ENCODE measurements at regions not wholly inside any gene's neighbourhood (a gene's known extent, or its start where the extent isn't known, plus 50 kb on each side); places are given as distances from the start of the nearest gene placed in this dataset.

GRCh38 chr3:81005992-81006391, 755.5 kb downstream of the GBE1 start:
- Histone ChIP-seq H3K4me2 (no peak overlapping the region), H3K9me3 (no peaks in the 10 kb centered on the region), H3K27ac (no peak overlapping the region), H3K4me1 (no peaks in the 10 kb centered on the region), H3K4me3 (no peak overlapping the region)
- ATAC-seq (no peak), FAIRE-seq (no peak), DNase-seq (ENCODE audit: low read depth in 1 of 2, low spot score in 1 of 2) (no peak)
- POLR2A ChIA-PET = no interaction called here
- no peak for TF ChIP-seq CHD4 (IDR thresholded peaks at IDR 0.05; ENCODE audit: borderline replicate concordance)
- TF ChIP-seq KDM5A (IDR thresholded peaks at IDR 0.05) = no peak
- TF ChIP-seq HOXB13 (CRISPR knock-in tag; IDR thresholded peaks at IDR 0.05; ENCODE audit: low read depth) = no peak
- CTCF ChIA-PET = interaction anchor here (1.0 kb wide), 1 partner anchor 11 kb away, joined by 3 read pairs; no protein-coding TSS in a partner anchor

GRCh38 chr3:81003817-81004216, 757.6 kb downstream of the GBE1 start:
- 22% methylated on average over 4 of the region's 4 CpGs for WGBS (ENCODE audit: missing lambda C conversion rate)
- FAIRE-seq = no peak

GRCh38 chr3:81003008-81003645, 758.3 kb downstream of the GBE1 start:
- Histone ChIP-seq H3K4me1 (no peaks in the 10 kb centered on the region), H3K4me2 (no peak overlapping the region), H3K9me3 (no peaks in the 10 kb centered on the region), H3K27ac (no peak overlapping the region), H3K4me3 (no peak overlapping the region)
- DNase-seq (ENCODE audit: low read depth in 1 of 2, low spot score in 1 of 2) (no peak), ATAC-seq (no peak), FAIRE-seq (no peak)
- CTCF ChIA-PET = no interaction called here
- POLR2A ChIA-PET = no interaction called here
- no peak for TF ChIP-seq PHF8 (IDR thresholded peaks at IDR 0.05; ENCODE audit: borderline replicate concordance, low read depth)
- no peak for TF ChIP-seq ZSCAN20 (CRISPR knock-in tag; IDR thresholded peaks at IDR 0.05)
- TF ChIP-seq E2F6 (IDR thresholded peaks at IDR 0.05; ENCODE audit: borderline replicate concordance, low read depth) = no peak
- TF ChIP-seq FOSB (CRISPR knock-in tag; IDR thresholded peaks at IDR 0.05) = no peak
- no peak for TF ChIP-seq MAX (IDR thresholded peaks at IDR 0.05)
- no peak for TF ChIP-seq RARB (CRISPR knock-in tag; IDR thresholded peaks at IDR 0.05)
- TF ChIP-seq RAD21 (conservative IDR thresholded peaks at IDR 0.05 in 1 of 2, IDR thresholded peaks at IDR 0.05 in 1 of 2) = no peak
- TF ChIP-seq POLR2AphosphoS2 (conservative IDR thresholded peaks at IDR 0.05; ENCODE audit: low read length) = no peak
- WGBS (ENCODE audit: missing lambda C conversion rate) = 21% methylated on average over 1 of the region's 1 CpG

More at GRCh38 chr3:81003817-81004216, 757.6 kb downstream of the GBE1 start:
- no peaks in the 10 kb centered on the region for H3K9me3 ChIP-seq
- no peak for TF ChIP-seq MAZ (IDR thresholded peaks at IDR 0.05; ENCODE audit: borderline replicate concordance, low read depth, low read length)
- TF ChIP-seq TFCP2L1 (CRISPR knock-in tag; IDR thresholded peaks at IDR 0.05) = no peak
- no peak for TF ChIP-seq NFE2L2 (conservative IDR thresholded peaks at IDR 0.05; ENCODE audit: low read length)
- TF ChIP-seq MAFK (IDR thresholded peaks at IDR 0.05; ENCODE audit: partially characterized antibody) = no peak
- TF ChIP-seq SMC3 (IDR thresholded peaks at IDR 0.05) = no peak
- TF ChIP-seq CEBPB (IDR thresholded peaks at IDR 0.05) = no peak
- no peak for TF ChIP-seq JUN (IDR thresholded peaks at IDR 0.05)
- TF ChIP-seq RNF2 (IDR thresholded peaks at IDR 0.05; ENCODE audit: borderline replicate concordance, low read depth) = no peak
- no peak for TF ChIP-seq NPAS2 (CRISPR knock-in tag; IDR thresholded peaks at IDR 0.05; ENCODE audit: borderline replicate concordance)
- no peak for TF ChIP-seq CHD4 (IDR thresholded peaks at IDR 0.05; ENCODE audit: borderline replicate concordance)
- no peak for TF ChIP-seq HEYL (CRISPR knock-in tag; IDR thresholded peaks at IDR 0.05)
- TF ChIP-seq SREBF2 (IDR thresholded peaks at IDR 0.05) = no peak
- no peak overlapping the region for H3K4me3 ChIP-seq
- DNase-seq (ENCODE audit: low read depth in 1 of 2, low spot score in 1 of 2) = no peak
- H3K4me2 ChIP-seq = no peak overlapping the region
- H3K27ac ChIP-seq = no peak overlapping the region
- ChIA-PET CTCF (no interaction called here), POLR2A (no interaction called here)
- H3K4me1 ChIP-seq = no peaks in the 10 kb centered on the region
- no peak for ATAC-seq

- CTCF ChIA-PET = no interaction called here
- H3K4me3 ChIP-seq = no peak overlapping the region
- no peak overlapping the region for H3K4me2 ChIP-seq
- DNase-seq (ENCODE audit: low read depth in 1 of 2, low spot score in 1 of 2) (no peak), FAIRE-seq (no peak), ATAC-seq (no peak)
- H3K4me1 ChIP-seq = no peaks in the 10 kb centered on the region
- no peaks in the 10 kb centered on the region for H3K9me3 ChIP-seq
- no peak overlapping the region for H3K27ac ChIP-seq
- 35% methylated on average over 1 of the region's 1 CpG for WGBS (ENCODE audit: missing lambda C conversion rate)
- TF ChIP-seq HEYL (CRISPR knock-in tag; IDR thresholded peaks at IDR 0.05) = no peak
- no peak for TF ChIP-seq ATOH8 (CRISPR knock-in tag; IDR thresholded peaks at IDR 0.05; ENCODE audit: low read depth)
- no peak for TF ChIP-seq HES2 (IDR thresholded peaks at IDR 0.05)
- TF ChIP-seq SMC3 (IDR thresholded peaks at IDR 0.05) = no peak
- TF ChIP-seq ZFP36 (IDR thresholded peaks at IDR 0.05; ENCODE audit: borderline replicate concordance, partially characterized antibody) = no peak
- POLR2A ChIA-PET = no interaction called here
Observed at GRCh38 chr3:80999481-80999880, 762.0 kb downstream of the GBE1 start.

All from A549 (cell line).